IMR-90 (cell line): ENCODE measurements at regions not wholly inside any gene's neighbourhood (a gene's known extent, or its start where the extent isn't known, plus 50 kb on each side); places are given as distances from the start of the nearest gene placed in this dataset.

Experiments used
- ATAC-seq: fragments of 200-7000 bp; cut with Tn5 transposase; 2 replicates; pipeline ENCODE4 v1.9.1; 2020; ENCODE audit warnings: low read depth, mild to moderate bottlenecking, moderate library complexity
- BruUV-seq: library from RNA; stranded (reverse); fragments of 400-500 nt; replicated peaks from 2 replicates; lab custom pipeline; 2021; lab: Mats Ljungman, UMichigan
- CTCF ChIA-PET: fragments of 300-600 bp; formaldehyde crosslinking; extraction: SDS; loops from one replicate; lab custom pipeline; 2021; ENCODE audit warnings: antibody characterized with exemption; lab: Yijun Ruan, JAX
- POLR2A ChIA-PET: fragments of 300-600 bp; sonication (Branson Sonifier 250); formaldehyde crosslinking; loops from one replicate; lab custom pipeline; 2022; ENCODE audit warnings: antibody characterized with exemption; ENCODE audit not compliant: unreplicated experiment; lab: Charles Lee
- DNase-seq: peaks from one replicate; pipeline ENCODE4 v3.0.0; 2013
- H2AFZ ChIP-seq: replicated peaks from 2 replicates; pipeline ENCODE3; 2013; ENCODE audit warnings: low read length, mild to moderate bottlenecking; ENCODE audit not compliant: poor library complexity
- H2AK5ac ChIP-seq: 2 replicates; pipeline ENCODE4 v1.6.1; 2013; ENCODE audit warnings: low read depth, low read length, inconsistent platforms
- H2AK9ac ChIP-seq: replicated peaks from 2 replicates; pipeline ENCODE3; 2013; ENCODE audit warnings: mild to moderate bottlenecking, low read depth, low read length, moderate library complexity; ENCODE audit not compliant: poor library complexity
- H2BK120ac ChIP-seq: 2 replicates; pipeline ENCODE4 v1.6.1; 2013; ENCODE audit warnings: low read depth, low read length, inconsistent platforms
- H2BK15ac ChIP-seq: 3 replicates; pipeline ENCODE4 v1.6.1; 2013; ENCODE audit warnings: low read depth, low read length, inconsistent platforms
- H2BK20ac ChIP-seq: 2 replicates; pipeline ENCODE4 v1.6.1; 2013; ENCODE audit warnings: low read depth, mild to moderate bottlenecking, inconsistent platforms, low read length, moderate library complexity
- H2BK5ac ChIP-seq: 2 replicates; pipeline ENCODE4 v1.6.1; 2013; ENCODE audit warnings: mild to moderate bottlenecking, low read depth, low read length, inconsistent platforms; ENCODE audit not compliant: poor library complexity, severe bottlenecking
- H3K14ac ChIP-seq: replicated peaks from 2 replicates; pipeline ENCODE4 v1.6.1; 2013; ENCODE audit warnings: low read depth, low read length, inconsistent platforms
- H3K18ac ChIP-seq: 2 replicates; pipeline ENCODE4 v1.6.1; 2013; ENCODE audit warnings: low read depth, low read length, control low read depth
- H3K23ac ChIP-seq: 2 replicates; pipeline ENCODE4 v1.6.1; 2013; ENCODE audit warnings: low read depth, low read length, inconsistent platforms
- H3K27ac ChIP-seq: 2 replicates; pipeline ENCODE4 v1.5.1; 2013; ENCODE audit warnings: mild to moderate bottlenecking, control low read depth, low read length; ENCODE audit not compliant: insufficient read depth
- H3K27me3 ChIP-seq: 2 replicates; pipeline ENCODE4 v1.6.1; 2013; ENCODE audit warnings: low read length; ENCODE audit not compliant: control insufficient read depth, insufficient read depth
- H3K36me3 ChIP-seq: 2 replicates; pipeline ENCODE4 v1.6.1; 2013; ENCODE audit warnings: low read length, mixed read lengths; ENCODE audit not compliant: control insufficient read depth, insufficient read depth
- H3K4ac ChIP-seq: 2 replicates; pipeline ENCODE4 v1.6.1; 2013; ENCODE audit warnings: low read depth, low read length, inconsistent platforms
- H3K4me1 ChIP-seq: 2 replicates; pipeline ENCODE4 v1.6.1; 2013; ENCODE audit warnings: low read length, mixed read lengths; ENCODE audit not compliant: control insufficient read depth, insufficient read depth
- H3K4me2 ChIP-seq: 2 replicates; pipeline ENCODE4 v1.6.1; 2013; ENCODE audit warnings: low read depth, mild to moderate bottlenecking, control low read depth, low read length, moderate library complexity
- H3K4me3 ChIP-seq: 2 replicates; pipeline ENCODE4 v1.5.1; 2013; ENCODE audit warnings: low read depth, mild to moderate bottlenecking, control low read depth, low read length, moderate library complexity; ENCODE audit not compliant: insufficient read depth
- H3K56ac ChIP-seq: 2 replicates; pipeline ENCODE4 v1.6.1; 2013; ENCODE audit warnings: low read length, inconsistent platforms; ENCODE audit not compliant: insufficient read depth; ENCODE audit errors: extremely low read depth
- H3K79me1 ChIP-seq, 2 experiments: 2 replicates each; pipeline ENCODE4 v1.6.1; 2013; ENCODE audit warnings: low read length in 2 of 2, inconsistent platforms in 1 of 2, low read depth in 1 of 2
- H3K9ac ChIP-seq: 2 replicates; pipeline ENCODE4 v1.6.1; 2013; ENCODE audit warnings: low read depth, low read length, control low read depth
- H3K9me1 ChIP-seq: 2 replicates; pipeline ENCODE4 v1.6.1; 2013; ENCODE audit warnings: low read length, inconsistent platforms; ENCODE audit not compliant: insufficient read depth
- H3K9me3 ChIP-seq: 2 replicates; pipeline ENCODE4 v1.6.1; 2013; ENCODE audit warnings: low read length; ENCODE audit not compliant: control insufficient read depth, insufficient read depth
- H4K20me1 ChIP-seq: 2 replicates; pipeline ENCODE4 v1.6.1; 2013; ENCODE audit warnings: low read length, inconsistent platforms; ENCODE audit not compliant: insufficient read depth
- H4K5ac ChIP-seq: 2 replicates; pipeline ENCODE4 v1.6.1; 2013; ENCODE audit warnings: mild to moderate bottlenecking, low read depth, low read length, control low read depth
- H4K8ac ChIP-seq, 2 experiments: 2 replicates each; pipeline ENCODE4 v1.6.1; 2013; ENCODE audit warnings: low read depth in 2 of 2, low read length in 2 of 2, control low read depth in 1 of 2, inconsistent platforms in 1 of 2
- H4K91ac ChIP-seq: 2 replicates; pipeline ENCODE4 v1.6.1; 2013; ENCODE audit warnings: low read depth, low read length, inconsistent platforms; ENCODE audit not compliant: insufficient read depth
- FOS ChIP-seq: fragments of 150-350 bp; IDR thresholded peaks from 2 replicates; pipeline ENCODE4 v1.6.1; 2016; ENCODE audit warnings: low read depth, low read length
- MAZ ChIP-seq: IDR thresholded peaks from 2 replicates; pipeline ENCODE4 v1.6.1; 2012; ENCODE audit warnings: low read depth, mild to moderate bottlenecking, low read length, improper control_type of control experiment, moderate library complexity, borderline replicate concordance
- WGBS, 2 experiments: methylation state at CpG; one replicate each; pipeline versions ENCODE4 v1.1.5 to v1.1.7; 2013; ENCODE audit warnings: missing lambda C conversion rate in 2 of 2; ENCODE audit not compliant: insufficient read length in 1 of 2; ENCODE audit errors: extremely low coverage in 2 of 2; 5-methylcytosine and 5-hydroxymethylcytosine counted together
- dilution Hi-C: fragments of 300-500 bp; cut with HindIII; formaldehyde crosslinking; loops from one replicate; pipeline ENCODE4 v1.14.3; 2018; ENCODE audit warnings: low sequenced_read_pairs; ENCODE audit not compliant: unreplicated experiment
- in situ Hi-C: fragments of 300-500 bp; cut with MboI; formaldehyde crosslinking; loops from 3 replicates; pipeline ENCODE4 v1.14.3; 2019; ENCODE audit warnings: low sequenced_read_pairs, inconsistent platforms, mixed read lengths
- intact Hi-C: fragments of 100-400 bp; cut with micrococcal nuclease; formaldehyde crosslinking; loops from 2 replicates; pipeline ENCODE4 v1.10.0; 2022
- TF ChIP-seq, protein P1 (sequence below): fragments of 150-350 bp; IDR thresholded peaks from 2 replicates; pipeline ENCODE4 v1.6.1; 2017; ENCODE audit warnings: mild to moderate bottlenecking, antibody characterized with exemption, low read length, low read depth

DNA sequence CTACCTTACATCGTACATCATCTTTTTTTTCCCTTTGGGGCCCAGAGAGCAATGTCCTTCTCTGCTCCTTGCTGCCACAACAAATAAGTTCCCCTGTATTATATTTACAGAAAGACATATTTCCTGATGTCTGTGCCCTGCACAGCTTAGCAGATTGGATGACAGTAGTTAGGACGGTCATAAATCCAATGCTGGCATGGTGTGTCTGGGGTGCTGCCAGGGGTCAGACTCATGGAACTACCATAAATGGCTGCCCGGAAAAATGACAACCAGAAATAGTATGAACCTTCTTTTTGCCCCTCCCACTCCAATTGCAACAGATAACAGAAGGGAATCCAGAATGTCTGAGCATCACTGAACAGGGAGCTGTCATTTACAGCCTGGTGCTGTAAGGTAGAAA lies 511.1 kb downstream of the PSAT1 start:
- Histone ChIP-seq H2AK5ac (no peak overlapping the region), H3K4me1 (no peaks in the 10 kb centered on the region), H3K23ac (no peak overlapping the region), H2BK120ac (no peak overlapping the region), H3K9me1 (no peaks in the 10 kb centered on the region), H4K20me1 (no peaks in the 10 kb centered on the region), H3K4me2 (no peak overlapping the region), H2BK15ac (no peak overlapping the region), H4K91ac (no peak overlapping the region), H3K18ac (no peak overlapping the region), H4K8ac (no peak overlapping the region), H3K36me3 (no peaks in the 10 kb centered on the region), H3K4ac (no peak overlapping the region), H3K56ac (no peak overlapping the region), H2BK5ac (no peak overlapping the region), H2AK9ac (no peak overlapping the region), H4K5ac (no peak overlapping the region), H3K9ac (no peak overlapping the region), H2AFZ (no peak overlapping the region), H3K79me1 (no peaks in the 10 kb centered on the region), H3K9me3 (no peaks in the 10 kb centered on the region), H3K27ac (no peak overlapping the region), H3K27me3 (no peaks in the 10 kb centered on the region), H3K4me3 (no peak overlapping the region), H2BK20ac (no peak overlapping the region), H3K14ac (no peak overlapping the region)
- ChIA-PET POLR2A (no interaction called here), CTCF (no interaction called here)
- ATAC-seq (no peak), DNase-seq (no peak)
- dilution Hi-C loops (no loop called here), in situ Hi-C loops (no loop called here), intact Hi-C loops (no loop called here)
- BruUV-seq: no TSS peak
- TF ChIP-seq FOS (no peak), MAZ (no peak)
- TF ChIP-seq, protein P1, sequence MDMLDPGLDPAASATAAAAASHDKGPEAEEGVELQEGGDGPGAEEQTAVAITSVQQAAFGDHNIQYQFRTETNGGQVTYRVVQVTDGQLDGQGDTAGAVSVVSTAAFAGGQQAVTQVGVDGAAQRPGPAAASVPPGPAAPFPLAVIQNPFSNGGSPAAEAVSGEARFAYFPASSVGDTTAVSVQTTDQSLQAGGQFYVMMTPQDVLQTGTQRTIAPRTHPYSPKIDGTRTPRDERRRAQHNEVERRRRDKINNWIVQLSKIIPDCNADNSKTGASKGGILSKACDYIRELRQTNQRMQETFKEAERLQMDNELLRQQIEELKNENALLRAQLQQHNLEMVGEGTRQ: no peak
- no CpG with 5 or more reads among the region's 3 CpGs for WGBS, 2 experiments
